Liver (tissue), 8 donors: ENCODE measurements at regions not wholly inside any gene's neighbourhood (a gene's known extent, or its start where the extent isn't known, plus 50 kb on each side); places are given as distances from the start of the nearest gene placed in this dataset.

Experiments
- DNase-seq: peaks from one replicate; pipeline ENCODE4 v3.0.0-alpha.2; 2017; ENCODE audit warnings: low spot score
- H3K27ac ChIP-seq, 2 donors: one replicate each; pipeline ENCODE4 v1.7.0; 2013; ENCODE audit warnings: inconsistent platforms in 2 of 2, low read length in 2 of 2, control low read depth in 1 of 2, low read depth in 1 of 2, mild to moderate bottlenecking in 1 of 2
- H3K27me3 ChIP-seq, 4 donors: one replicate each; pipeline versions ENCODE4 v1.6.1 to v1.7.0; 2013; ENCODE audit warnings: low read length in 3 of 4, inconsistent platforms in 1 of 4, mild to moderate bottlenecking in 1 of 4, moderate library complexity in 1 of 4; ENCODE audit not compliant: control insufficient read depth in 4 of 4, insufficient read depth in 4 of 4
- H3K36me3 ChIP-seq, 4 donors: one replicate each; pipeline versions ENCODE4 v1.6.1 to v1.7.0; 2013; ENCODE audit warnings: low read length in 3 of 4, mild to moderate bottlenecking in 3 of 4, low read depth in 1 of 4, moderate library complexity in 1 of 4; ENCODE audit not compliant: control insufficient read depth in 4 of 4, insufficient read depth in 3 of 4
- H3K4me1 ChIP-seq, 4 donors: one replicate each; pipeline versions ENCODE4 v1.6.1 to v1.7.0; 2013; ENCODE audit warnings: low read length in 3 of 4, mild to moderate bottlenecking in 3 of 4, moderate library complexity in 1 of 4; ENCODE audit not compliant: control insufficient read depth in 4 of 4, insufficient read depth in 4 of 4
- H3K4me3 ChIP-seq, 3 donors: one replicate each; pipeline versions ENCODE4 v1.6.1 to v1.7.0; 2013; ENCODE audit warnings: low read length in 3 of 3, control low read depth in 1 of 3, low read depth in 1 of 3, mild to moderate bottlenecking in 1 of 3
- H3K9ac ChIP-seq, 2 donors: one replicate each; pipeline ENCODE4 v1.7.0; 2013; ENCODE audit warnings: low read length in 2 of 2, mild to moderate bottlenecking in 2 of 2, moderate library complexity in 2 of 2, control low read depth in 1 of 2, low read depth in 1 of 2
- H3K9me3 ChIP-seq, 4 donors: one replicate each; pipeline versions ENCODE4 v1.6.1 to v1.7.0; 2013; ENCODE audit warnings: low read length in 3 of 4; ENCODE audit not compliant: control insufficient read depth in 4 of 4
- CTCF ChIP-seq: fragments of 150-350 bp; IDR thresholded peaks from 2 replicates; pipeline ENCODE4 v1.5.1; 2017; ENCODE audit warnings: improper control_type of control experiment, low read depth, low read length; ENCODE audit not compliant: missing input control
- FOXA1 ChIP-seq: IDR thresholded peaks from 2 replicates; pipeline ENCODE4 v1.6.1; 2016; ENCODE audit warnings: antibody characterized with exemption
- GABPA ChIP-seq, 2 donors: IDR thresholded peaks in 1 of 2; conservative IDR thresholded peaks in 1 of 2; 2 replicates each; pipeline ENCODE4 v1.6.1; 2016; ENCODE audit warnings: antibody characterized with exemption in 2 of 2, mild to moderate bottlenecking in 1 of 2, moderate library complexity in 1 of 2
- HNF4A ChIP-seq, 2 donors: conservative IDR thresholded peaks; 2 replicates each; pipeline ENCODE4 v1.6.1; 2016; ENCODE audit warnings: antibody characterized with exemption in 2 of 2, mild to moderate bottlenecking in 2 of 2
- JUND ChIP-seq, 2 donors: IDR thresholded peaks; 2 replicates each; pipeline ENCODE4 v1.6.1; 2016; ENCODE audit warnings: antibody characterized with exemption in 2 of 2
- NR2F2 ChIP-seq: IDR thresholded peaks from 2 replicates; pipeline ENCODE4 v1.6.1; 2016; ENCODE audit warnings: antibody characterized with exemption
- REST ChIP-seq: IDR thresholded peaks from 2 replicates; pipeline ENCODE4 v1.6.1; 2016; ENCODE audit warnings: antibody characterized with exemption, mild to moderate bottlenecking
- RXRA ChIP-seq, 2 donors: IDR thresholded peaks; 2 replicates each; pipeline ENCODE4 v1.6.1; 2017 to 2018; ENCODE audit warnings: antibody characterized with exemption in 2 of 2, mild to moderate bottlenecking in 1 of 2
- SP1 ChIP-seq: IDR thresholded peaks from 2 replicates; pipeline ENCODE4 v1.6.1; 2018; ENCODE audit warnings: antibody characterized with exemption, mild to moderate bottlenecking
- YY1 ChIP-seq: IDR thresholded peaks from 2 replicates; pipeline ENCODE4 v1.6.1; 2016; ENCODE audit warnings: antibody characterized with exemption, mild to moderate bottlenecking
- ZBTB33 ChIP-seq: IDR thresholded peaks from 2 replicates; pipeline ENCODE4 v1.6.1; 2016; ENCODE audit warnings: antibody characterized with exemption
- WGBS: extraction: QIAGEN DNeasy Blood & Tissue Kit; methylation state at CpG from one replicate; pipeline ENCODE4 v1.1.7; 2013; 5-methylcytosine and 5-hydroxymethylcytosine counted together
- donor health status: healthy.
- donor health status: healthy.
- donor health status: healthy.
- donor health status: healthy.
- donor health status: healthy.

GRCh38 chr1:232169436-232169835 lies 460.5 kb downstream of the SIPA1L2 start:
- no peak for TF ChIP-seq CTCF
- TF ChIP-seq GABPA (IDR thresholded peaks at IDR 0.05 in 1 of 2, conservative IDR thresholded peaks at IDR 0.05 in 1 of 2), result no peak
- TF ChIP-seq NR2F2, result no peak
- no peak for TF ChIP-seq HNF4A (conservative IDR thresholded peaks at IDR 0.05)
- TF ChIP-seq RXRA (IDR thresholded peaks at IDR 0.05), result no peak
- no peak for TF ChIP-seq JUND (IDR thresholded peaks at IDR 0.05)
- TF ChIP-seq REST, result no peak
- H3K9me3 ChIP-seq, result no peaks in the 10 kb centered on the region
- peaks cover 0 to 1% (median 0%) of the 10 kb centered on the region in 4 donors for H3K4me1 ChIP-seq
- no peak for DNase-seq
- WGBS, result 95% methylated on average over 5 of the region's 5 CpGs
- H3K36me3 ChIP-seq, result no peaks in the 10 kb centered on the region
- no peak overlapping the region for H3K27ac ChIP-seq
- peaks cover 0 to 6% (median 0%) of the 10 kb centered on the region in 4 donors for H3K27me3 ChIP-seq
- no peak overlapping the region for H3K9ac ChIP-seq
- H3K4me3 ChIP-seq, result no peak overlapping the region

DNA sequence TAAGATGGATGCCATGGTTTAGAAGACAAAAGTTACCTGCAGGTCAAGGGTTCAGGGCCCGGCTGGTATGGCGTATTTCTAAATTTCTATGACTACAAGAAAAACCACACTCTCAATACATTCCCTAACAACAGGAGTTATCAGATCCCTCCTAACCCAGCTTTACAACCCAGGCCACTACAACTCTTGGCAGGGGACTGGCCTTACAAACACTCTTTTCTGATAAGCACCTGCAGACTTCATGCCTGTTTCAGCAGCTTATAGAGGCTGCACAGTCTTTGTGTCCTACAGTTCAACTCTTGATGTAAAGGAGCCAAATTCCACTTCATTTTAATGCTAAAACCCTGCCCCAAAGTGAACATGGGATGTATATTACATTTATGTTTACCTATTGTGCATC lies 461.4 kb downstream of the SIPA1L2 start:
- no peak for TF ChIP-seq RXRA (IDR thresholded peaks at IDR 0.05)
- no peak for TF ChIP-seq YY1
- no peaks in the 10 kb centered on the region for H3K36me3 ChIP-seq
- H3K4me1 ChIP-seq, result peaks cover 0 to 1% (median 0%) of the 10 kb centered on the region in 4 donors
- no peaks in the 10 kb centered on the region for H3K27me3 ChIP-seq
- 62% methylated on average over 2 of the region's 2 CpGs for WGBS
- no peak overlapping the region for H3K27ac ChIP-seq
- no peaks in the 10 kb centered on the region for H3K9me3 ChIP-seq
- no peak overlapping the region for H3K9ac ChIP-seq
- DNase-seq, result no peak
- H3K4me3 ChIP-seq, result no peak overlapping the region

GRCh38 chr1:232166942-232167341 lies 463.0 kb downstream of the SIPA1L2 start:
- TF ChIP-seq CTCF (no peak), SP1 (no peak), ZBTB33 (no peak), FOXA1 (no peak)
- Histone ChIP-seq H3K9ac (no peak overlapping the region), H3K4me1 (no peaks in the 10 kb centered on the region), H3K4me3 (no peak overlapping the region), H3K9me3 (no peaks in the 10 kb centered on the region), H3K36me3 (no peaks in the 10 kb centered on the region), H3K27ac (no peak overlapping the region), H3K27me3 (no peaks in the 10 kb centered on the region)
- DNase-seq, result no peak
- WGBS, result 42% methylated on average over 4 of the region's 4 CpGs
